ENCODE measurements at regions not wholly inside any gene's neighbourhood (a gene's known extent, or its start where the extent isn't known, plus 50 kb on each side); places are given as distances from the start of the nearest gene placed in this dataset.

DNA sequence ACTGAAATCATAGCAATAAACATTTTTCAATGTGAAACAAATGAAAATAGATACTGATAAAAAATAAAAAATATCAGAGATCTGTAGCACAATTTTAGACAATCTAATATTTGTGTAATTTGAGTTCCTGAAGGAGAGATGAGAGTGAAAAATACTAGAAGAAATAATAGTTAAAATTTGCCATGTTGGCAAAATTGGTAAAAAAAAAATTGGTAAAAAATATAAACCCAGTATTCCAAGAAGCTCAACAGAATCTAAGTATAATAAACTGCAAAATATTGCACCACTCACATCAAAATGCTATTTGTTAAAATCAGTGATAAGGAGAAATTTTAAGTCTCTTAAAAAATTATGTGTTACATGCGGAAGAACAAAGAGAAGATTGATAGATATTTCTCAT, 1680.7 kb downstream of the PCDH7 start:
- POLR2A ChIA-PET: no interaction called here
- no peak overlapping the region for H3K4me3 Mint-ChIP-seq
- H3K9me3 Mint-ChIP-seq: peaks cover 4% of the 10 kb centered on the region
- Histone ChIP-seq H3K4me1 (ENCODE audit: insufficient read depth, low read length) (no peaks in the 10 kb centered on the region), H3K9me3 (ENCODE audit: control insufficient read depth in 1 of 2, insufficient read depth in 1 of 2, low read length in 2 of 2) (no peaks in the 10 kb centered on the region), H3K36me3 (ENCODE audit: insufficient read depth, low read length) (no peaks in the 10 kb centered on the region), H3K4me3 (ENCODE audit: low read length) (no peak overlapping the region), H3K27ac (ENCODE audit: low read depth in 1 of 2, low read length in 2 of 2) (no peak overlapping the region), H3K27me3 (ENCODE audit: control insufficient read depth in 1 of 2, insufficient read depth in 2 of 2, low read length in 2 of 2) (no peaks in the 10 kb centered on the region)
- H3K27me3 Mint-ChIP-seq: no peaks in the 10 kb centered on the region
- intact Hi-C loops (cut with DNase I, micrococcal nuclease): no loop called here
- H3K36me3 Mint-ChIP-seq (ENCODE audit: low read depth): no peaks in the 10 kb centered on the region
- DNase-seq (no peak), ATAC-seq (ENCODE audit: poor library complexity) (no peak)
- H3K4me1 Mint-ChIP-seq (ENCODE audit: low read depth): no peaks in the 10 kb centered on the region
- TF ChIP-seq, protein P1, sequence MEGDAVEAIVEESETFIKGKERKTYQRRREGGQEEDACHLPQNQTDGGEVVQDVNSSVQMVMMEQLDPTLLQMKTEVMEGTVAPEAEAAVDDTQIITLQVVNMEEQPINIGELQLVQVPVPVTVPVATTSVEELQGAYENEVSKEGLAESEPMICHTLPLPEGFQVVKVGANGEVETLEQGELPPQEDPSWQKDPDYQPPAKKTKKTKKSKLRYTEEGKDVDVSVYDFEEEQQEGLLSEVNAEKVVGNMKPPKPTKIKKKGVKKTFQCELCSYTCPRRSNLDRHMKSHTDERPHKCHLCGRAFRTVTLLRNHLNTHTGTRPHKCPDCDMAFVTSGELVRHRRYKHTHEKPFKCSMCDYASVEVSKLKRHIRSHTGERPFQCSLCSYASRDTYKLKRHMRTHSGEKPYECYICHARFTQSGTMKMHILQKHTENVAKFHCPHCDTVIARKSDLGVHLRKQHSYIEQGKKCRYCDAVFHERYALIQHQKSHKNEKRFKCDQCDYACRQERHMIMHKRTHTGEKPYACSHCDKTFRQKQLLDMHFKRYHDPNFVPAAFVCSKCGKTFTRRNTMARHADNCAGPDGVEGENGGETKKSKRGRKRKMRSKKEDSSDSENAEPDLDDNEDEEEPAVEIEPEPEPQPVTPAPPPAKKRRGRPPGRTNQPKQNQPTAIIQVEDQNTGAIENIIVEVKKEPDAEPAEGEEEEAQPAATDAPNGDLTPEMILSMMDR (IDR thresholded peaks at IDR 0.05): no peak
- H3K27ac Mint-ChIP-seq: no peak overlapping the region
- CTCF ChIA-PET: no interaction called here

DNA sequence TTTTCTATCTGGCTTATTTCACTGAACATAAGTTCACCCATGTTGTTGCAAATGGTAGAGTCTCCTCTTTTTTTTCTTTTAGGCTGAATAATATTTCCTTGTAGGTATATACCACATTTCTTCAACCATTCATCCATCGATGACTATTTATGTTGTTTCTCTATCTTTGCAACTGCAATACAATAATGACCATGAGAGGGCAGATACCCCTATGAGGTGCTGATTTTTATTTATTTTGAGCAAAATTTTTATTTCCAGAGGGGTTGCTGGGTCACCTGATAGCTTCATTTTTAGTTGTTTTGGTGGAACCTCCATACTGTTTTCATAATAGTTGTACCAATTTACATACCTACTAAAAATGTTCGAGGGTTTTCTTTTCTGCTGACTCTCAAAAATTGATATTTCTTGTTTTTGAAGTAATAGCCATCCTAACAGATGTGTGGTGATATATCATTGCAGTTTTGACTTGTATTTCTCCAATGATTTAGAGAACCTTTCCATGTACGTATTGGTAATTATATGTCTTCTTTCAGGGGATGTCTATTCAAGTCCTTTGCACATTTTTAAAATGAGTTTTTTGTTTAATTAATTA, 1697.0 kb downstream of the PCDH7 start:
- Mint-ChIP-seq H3K36me3 (ENCODE audit: low read depth) (no peaks in the 10 kb centered on the region), H3K27ac (no peak overlapping the region), H3K27me3 (no peaks in the 10 kb centered on the region), H3K9me3 (peaks cover 11% of the 10 kb centered on the region), H3K4me3 (no peak overlapping the region), H3K4me1 (ENCODE audit: low read depth) (no peaks in the 10 kb centered on the region)
- ATAC-seq (ENCODE audit: poor library complexity) (no peak), DNase-seq (no peak)
- TF ChIP-seq, protein P1 (IDR thresholded peaks at IDR 0.05): no peak
- Histone ChIP-seq H3K27ac (ENCODE audit: low read depth in 1 of 2, low read length in 2 of 2) (no peak overlapping the region), H3K27me3 (ENCODE audit: control insufficient read depth in 1 of 2, insufficient read depth in 2 of 2, low read length in 2 of 2) (no peaks in the 10 kb centered on the region), H3K36me3 (ENCODE audit: insufficient read depth, low read length) (no peaks in the 10 kb centered on the region), H3K4me1 (ENCODE audit: insufficient read depth, low read length) (no peaks in the 10 kb centered on the region), H3K9me3 (ENCODE audit: control insufficient read depth in 1 of 2, insufficient read depth in 1 of 2, low read length in 2 of 2) (no peaks in the 10 kb centered on the region), H3K4me3 (ENCODE audit: low read length) (no peak overlapping the region)
- POLR2A ChIA-PET: no interaction called here
- CTCF ChIA-PET: no interaction called here
- intact Hi-C loops (cut with DNase I, micrococcal nuclease): no loop called here

DNA sequence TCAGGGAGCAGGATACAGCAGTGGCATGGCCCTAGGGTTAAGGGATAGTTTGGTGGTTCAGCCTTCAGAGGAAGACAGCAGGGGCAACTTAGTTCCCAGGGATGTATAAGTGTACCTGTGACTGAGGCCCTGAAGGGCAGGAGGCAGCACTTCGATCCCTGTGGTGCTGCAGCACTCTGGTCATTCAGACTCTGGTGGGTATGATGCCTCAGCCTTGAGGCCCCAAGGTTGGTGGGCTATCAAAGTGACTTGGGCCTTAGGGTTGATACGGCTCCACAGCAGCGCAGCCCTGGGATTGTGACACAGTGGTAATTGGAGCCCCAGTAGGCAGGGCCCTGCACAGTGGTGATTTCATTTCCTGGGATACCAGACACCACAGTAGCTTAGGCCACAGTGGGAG, 1703.1 kb downstream of the PCDH7 start:
- ChIA-PET CTCF (no interaction called here), POLR2A (no interaction called here)
- H3K36me3 Mint-ChIP-seq (ENCODE audit: low read depth): no peaks in the 10 kb centered on the region
- ATAC-seq (ENCODE audit: poor library complexity): no peak
- H3K9me3 Mint-ChIP-seq: peaks cover 15% of the 10 kb centered on the region
- H3K27ac ChIP-seq (ENCODE audit: low read depth in 1 of 2, low read length in 2 of 2): no peak overlapping the region
- no peaks in the 10 kb centered on the region for H3K27me3 Mint-ChIP-seq
- intact Hi-C loops (cut with DNase I, micrococcal nuclease): no loop called here
- no peak overlapping the region for H3K4me3 ChIP-seq (ENCODE audit: low read length)
- H3K27ac Mint-ChIP-seq: no peak overlapping the region
- no peaks in the 10 kb centered on the region for H3K4me1 Mint-ChIP-seq (ENCODE audit: low read depth)
- H3K9me3 ChIP-seq (ENCODE audit: control insufficient read depth in 1 of 2, insufficient read depth in 1 of 2, low read length in 2 of 2): peaks cover 4 to 17% of the 10 kb centered on the region in 2 experiments
- TF ChIP-seq, protein P1 (IDR thresholded peaks at IDR 0.05): no peak
- H3K27me3 ChIP-seq (ENCODE audit: control insufficient read depth in 1 of 2, insufficient read depth in 2 of 2, low read length in 2 of 2): no peaks in the 10 kb centered on the region
- no peaks in the 10 kb centered on the region for H3K4me1 ChIP-seq (ENCODE audit: insufficient read depth, low read length)
- H3K4me3 Mint-ChIP-seq: no peak overlapping the region
- DNase-seq: no peak
- no peaks in the 10 kb centered on the region for H3K36me3 ChIP-seq (ENCODE audit: insufficient read depth, low read length)
